GM18502 (cell line): ENCODE measurements at regions not wholly inside any gene's neighbourhood (a gene's known extent, or its start where the extent isn't known, plus 50 kb on each side); places are given as distances from the start of the nearest gene placed in this dataset.

ENCODE experiments used
- ATAC-seq: cut with Tn5 transposase; IDR thresholded peaks from one replicate; pipeline ENCODE4 v1.9.1; 2021; ENCODE audit warnings: mild to moderate bottlenecking; ENCODE audit not compliant: unreplicated experiment, poor library complexity

- no peak for ATAC-seq
These were observed 108.4 kb upstream of the PALS2 start for GRCh38 chr7:24464861-24465260.

DNA sequence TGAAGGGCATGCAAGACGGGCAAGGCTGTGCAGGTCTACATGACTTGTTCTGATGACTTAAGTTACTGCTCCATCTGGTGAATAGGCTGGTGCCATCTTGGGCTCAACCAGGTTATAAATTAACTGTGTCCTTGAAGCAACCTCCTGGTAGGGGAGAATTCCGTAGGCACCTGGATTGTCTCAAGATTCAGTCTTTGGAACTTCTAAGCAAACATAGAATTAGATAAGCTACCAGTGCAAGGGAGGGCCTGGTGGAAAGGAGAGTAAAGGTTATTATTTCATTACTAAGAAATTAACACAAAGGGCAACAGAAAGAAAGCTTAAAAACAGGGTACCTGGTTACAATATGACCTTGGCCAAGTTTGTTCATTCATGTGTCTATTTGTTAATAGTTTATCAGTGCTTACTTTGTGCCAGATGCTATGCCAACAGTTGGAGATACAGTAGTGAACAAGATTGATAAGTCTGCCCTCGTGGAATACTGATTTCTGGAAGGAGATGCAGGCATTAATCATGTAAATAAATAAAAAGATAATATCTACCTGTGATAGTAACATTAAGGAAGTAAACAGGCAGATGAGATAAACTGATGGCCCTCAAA is 107.0 kb upstream of the PALS2 start:
- ATAC-seq: no peak

- no peak for ATAC-seq
These were observed 104.1 kb upstream of the PALS2 start for GRCh38 chr7:24469118-24469517.

- ATAC-seq: no peak
These were observed 101.2 kb upstream of the PALS2 start for GRCh38 chr7:24472093-24472492.

DNA sequence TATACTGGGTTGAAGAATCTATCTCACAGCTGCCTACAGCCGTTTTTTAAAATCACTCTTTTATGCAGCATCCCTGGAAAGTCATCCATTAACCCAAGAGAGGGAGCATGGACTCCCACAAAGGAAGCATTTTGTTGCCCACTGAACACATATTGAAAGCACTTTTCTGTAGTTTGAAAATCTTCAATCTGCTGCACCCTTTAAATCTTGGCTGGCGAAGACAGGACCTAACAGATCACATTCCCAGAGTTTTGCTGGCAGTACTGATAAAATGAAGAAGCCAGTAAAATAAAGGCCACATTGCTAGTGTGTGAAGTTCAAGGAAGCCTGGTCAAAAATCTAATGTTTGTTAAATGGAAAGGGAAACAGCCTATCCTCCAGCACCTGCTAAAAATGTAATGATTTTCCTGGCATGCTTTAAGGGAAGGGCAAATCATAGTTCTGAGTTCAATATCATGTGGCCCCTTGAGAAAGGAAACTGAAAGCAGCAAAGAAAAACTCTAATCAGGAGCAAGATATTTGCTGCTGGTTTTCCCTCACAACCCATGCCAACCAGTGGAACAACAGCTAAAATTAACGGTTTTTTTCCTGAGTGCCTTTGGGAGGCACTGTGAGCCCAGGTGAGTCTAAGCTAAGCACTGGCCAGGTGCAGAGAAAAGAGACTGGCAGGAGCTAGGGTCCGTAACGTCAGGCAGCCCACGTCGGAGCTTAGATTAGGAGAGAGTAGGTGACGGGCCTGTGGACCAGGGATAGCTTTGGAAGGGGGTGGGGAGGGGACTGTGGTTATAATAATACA is 97.9 kb upstream of the PALS2 start:
- no peak for ATAC-seq

DNA sequence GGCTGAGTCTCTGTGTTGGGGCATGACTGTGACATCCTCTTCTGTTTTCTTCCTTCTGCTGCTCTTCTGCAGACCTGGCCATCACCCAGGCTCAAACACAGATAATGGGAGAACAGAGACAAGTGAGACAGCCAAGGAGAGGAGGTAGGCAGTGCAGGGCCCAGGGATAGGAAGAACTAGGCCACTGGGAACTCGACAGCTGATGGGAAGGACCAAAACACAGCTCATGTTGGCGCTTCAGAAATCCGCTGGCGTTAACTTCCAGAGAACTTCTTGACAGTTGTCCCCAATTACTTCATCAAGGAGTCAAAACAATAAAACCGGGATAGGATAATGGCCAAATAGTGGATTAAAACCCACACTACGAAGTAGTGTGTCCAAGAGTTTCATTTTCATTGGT is 97.0 kb upstream of the PALS2 start:
- no peak for ATAC-seq

GRCh38 chr7:24477398-24478136 is 95.7 kb upstream of the PALS2 start:
- no peak for ATAC-seq

DNA sequence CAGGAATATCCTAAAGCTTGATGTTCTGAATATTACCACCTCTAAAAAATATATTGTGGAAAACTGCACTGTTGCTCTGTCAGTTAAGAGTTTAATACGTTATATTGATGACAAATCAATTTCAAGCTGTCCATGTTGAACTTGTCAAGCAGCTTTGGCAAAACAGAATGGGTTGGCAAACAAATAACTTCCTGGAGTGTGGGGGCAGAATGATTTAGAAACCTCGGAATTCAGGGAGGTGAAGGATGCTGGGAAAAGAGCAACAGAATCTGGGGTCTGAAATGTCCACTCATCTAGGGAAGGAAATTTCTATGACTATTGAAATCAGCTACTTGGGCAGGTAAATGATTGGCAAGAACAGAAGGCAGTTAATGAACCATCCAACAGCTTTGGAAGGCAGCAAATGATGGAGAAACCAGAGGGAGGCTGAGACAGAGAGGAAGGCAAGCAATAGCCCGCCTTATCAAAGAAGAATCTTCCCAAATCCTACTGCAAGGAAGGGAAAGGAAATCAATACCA is 95.1 kb upstream of the PALS2 start:
- ATAC-seq: no peak

GRCh38 chr7:24480501-24480900 is 92.8 kb upstream of the PALS2 start:
- ATAC-seq: no peak

- no peak for ATAC-seq
These were observed 89.4 kb upstream of the PALS2 start for GRCh38 chr7:24483804-24484203.

DNA sequence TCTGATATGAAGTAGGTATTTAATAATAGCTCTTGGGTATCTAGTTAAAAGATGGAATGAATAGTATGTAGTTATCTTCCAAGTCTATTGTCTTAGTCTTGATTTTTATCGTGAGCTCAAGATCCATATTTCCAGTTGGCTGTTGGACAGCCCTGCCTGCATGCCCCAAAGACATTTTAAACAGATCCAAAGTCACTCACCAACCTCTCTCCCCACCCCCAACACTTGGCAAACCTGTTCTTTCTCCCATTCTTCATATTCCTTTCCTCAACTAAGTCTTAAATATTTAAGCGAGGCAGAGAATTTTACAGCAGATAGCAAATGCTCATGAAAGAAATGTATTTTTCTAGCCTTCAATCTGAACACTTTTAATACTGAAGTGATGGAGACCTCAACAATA is 80.7 kb upstream of the PALS2 start:
- no peak for ATAC-seq

DNA sequence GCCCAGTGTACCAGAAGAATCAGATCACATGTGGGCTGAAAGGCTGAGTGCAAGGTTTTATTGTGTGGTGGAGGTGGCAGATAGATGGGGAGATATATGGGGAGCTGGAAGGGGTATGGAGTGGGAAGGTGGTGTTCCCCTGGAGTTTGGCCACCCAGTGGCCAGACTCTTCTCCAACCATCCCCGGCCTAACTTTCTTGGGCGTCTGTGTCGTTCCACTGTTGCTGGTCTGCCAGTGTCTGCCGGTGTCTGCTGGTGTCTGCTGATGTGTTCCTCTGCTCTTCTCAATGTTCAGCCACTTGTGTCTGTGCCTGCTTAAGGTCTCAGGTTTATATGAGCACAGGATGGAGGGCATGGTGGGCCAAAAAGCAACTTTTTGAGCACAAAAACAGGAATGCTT is 78.4 kb upstream of the PALS2 start:
- ATAC-seq: no peak

DNA sequence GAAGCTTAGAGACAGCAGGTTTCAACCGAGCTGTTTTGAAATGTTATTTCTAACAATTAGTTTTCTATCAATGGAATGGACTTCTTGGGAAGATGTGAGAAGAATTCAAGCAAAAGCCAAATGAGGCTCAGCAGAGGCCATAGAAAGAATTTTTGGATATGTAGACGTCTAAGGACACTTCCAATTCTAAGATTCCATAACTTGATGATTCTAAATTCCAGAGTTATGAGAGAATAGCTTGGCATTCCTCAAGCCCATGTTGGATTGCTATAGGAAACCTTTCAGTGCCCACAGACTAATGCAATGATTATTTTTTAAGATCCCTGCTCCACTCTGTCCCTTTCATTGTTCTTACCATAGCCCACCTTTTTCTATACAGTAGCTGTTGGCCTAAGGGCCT is 77.2 kb upstream of the PALS2 start:
- no peak for ATAC-seq

DNA sequence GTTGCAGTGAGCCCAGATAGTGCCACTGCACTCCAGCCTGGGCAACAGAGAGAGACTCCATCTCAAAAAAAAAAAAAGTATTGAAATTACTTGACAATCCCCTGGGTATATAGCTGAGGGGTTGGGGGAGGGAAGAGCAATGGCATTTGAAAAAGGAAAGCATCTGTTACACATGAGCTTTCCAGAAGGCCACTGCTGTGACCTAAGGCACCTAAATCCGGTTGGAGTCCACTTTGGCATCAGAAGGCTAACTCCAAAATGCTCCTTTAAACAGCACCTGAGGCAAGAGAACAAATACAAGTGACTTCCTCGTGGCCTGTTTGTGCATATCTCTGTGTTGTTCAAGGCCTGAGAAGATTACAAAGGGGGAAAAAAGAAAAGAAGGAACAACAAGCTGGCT is 74.8 kb upstream of the PALS2 start:
- no peak for ATAC-seq

DNA sequence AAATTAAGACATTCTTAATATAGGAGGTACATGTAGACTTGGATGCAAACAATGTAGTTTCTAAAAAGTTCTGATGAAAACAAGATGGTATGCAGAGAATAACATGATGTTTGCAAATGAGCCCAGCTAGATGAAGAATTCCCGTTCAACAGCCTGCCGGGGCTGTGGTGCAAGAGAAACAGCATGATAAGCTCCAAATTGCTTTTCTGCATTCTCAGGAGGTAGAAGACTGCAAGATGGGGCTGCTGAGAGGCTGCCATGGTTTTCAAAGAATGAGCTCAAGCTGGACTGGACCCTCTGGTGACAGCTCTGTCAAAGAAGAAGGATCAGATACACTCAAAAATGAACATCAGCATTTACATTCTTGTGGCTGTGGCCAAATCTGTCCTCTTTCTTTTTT is 73.4 kb upstream of the PALS2 start:
- no peak for ATAC-seq

DNA sequence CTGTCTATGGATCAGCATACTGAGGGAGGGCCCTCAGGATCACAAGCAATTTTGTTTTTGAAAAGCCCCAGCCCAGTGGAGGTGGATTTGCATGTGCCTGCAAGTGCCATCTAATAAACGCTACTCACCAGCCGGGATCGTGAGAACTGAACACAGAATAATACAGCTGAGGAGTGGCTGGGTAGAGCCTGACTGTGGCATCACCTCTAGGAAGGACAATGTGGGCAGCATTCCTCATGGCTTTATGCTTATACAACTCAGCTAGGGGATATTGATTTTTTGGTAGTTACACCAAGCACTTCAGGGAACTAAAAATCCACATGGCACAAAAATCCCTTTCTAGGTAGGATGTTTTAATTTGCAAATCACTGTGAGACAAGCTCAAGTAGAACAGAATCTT is 72.7 kb upstream of the PALS2 start:
- ATAC-seq: no peak

DNA sequence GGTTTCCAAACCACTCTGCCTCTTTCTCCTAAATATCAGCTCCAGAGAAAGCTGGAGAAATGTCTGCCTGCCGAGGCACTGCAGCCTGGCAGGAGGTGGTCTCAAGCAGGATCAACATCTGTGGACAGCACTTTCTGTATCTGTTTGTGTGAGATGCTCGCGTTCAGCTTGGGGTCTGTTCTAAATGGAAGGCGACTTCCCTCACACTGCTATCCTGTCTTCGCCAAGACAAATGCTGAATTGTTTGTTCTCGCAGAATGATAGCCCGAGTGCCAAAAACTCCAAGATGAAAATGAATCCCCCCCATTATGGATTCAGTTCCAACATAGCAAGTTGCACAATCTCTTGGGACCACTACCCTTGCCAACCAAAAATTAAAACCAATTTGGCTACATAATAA is 72.2 kb upstream of the PALS2 start:
- ATAC-seq: no peak

- no peak for ATAC-seq
These were observed 71.7 kb upstream of the PALS2 start for GRCh38 chr7:24501443-24502134.

DNA sequence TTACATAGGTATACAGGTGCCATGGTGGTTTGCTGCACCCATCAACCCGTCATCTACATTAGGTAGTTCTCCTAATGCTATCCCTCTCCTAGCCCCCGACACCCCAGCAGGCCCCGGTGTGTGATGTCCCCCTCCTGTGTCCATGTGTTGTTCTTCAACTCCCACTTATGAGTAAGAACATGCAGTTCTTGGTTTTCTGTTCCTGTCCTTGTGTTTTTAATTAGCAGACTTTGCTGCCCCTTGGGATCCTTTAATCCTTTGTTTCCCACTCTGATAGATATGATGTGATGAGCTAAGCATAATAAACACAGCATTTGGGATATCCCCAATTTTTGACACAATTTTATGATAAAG is 71.1 kb upstream of the PALS2 start:
- no peak for ATAC-seq

GRCh38 chr7:24503506-24503905 is 69.7 kb upstream of the PALS2 start:
- no peak for ATAC-seq

- no peak for ATAC-seq
These were observed 69.2 kb upstream of the PALS2 start for GRCh38 chr7:24504040-24504439.
